ENCODE measurements at regions not wholly inside any gene's neighbourhood (a gene's known extent, or its start where the extent isn't known, plus 50 kb on each side); places are given as distances from the start of the nearest gene placed in this dataset.

- no peak for TF ChIP-seq CTCF (IDR thresholded peaks at IDR 0.05)
- TF ChIP-seq EP300 (IDR thresholded peaks at IDR 0.05): no peak
- TF ChIP-seq POLR2A (IDR thresholded peaks at IDR 0.05): no peak
Observed at GRCh38 chr4:35138449-35138848, 1105.9 kb downstream of the ARAP2 start.
